PC-3 (cell line): ENCODE measurements at regions not wholly inside any gene's neighbourhood (a gene's known extent, or its start where the extent isn't known, plus 50 kb on each side); places are given as distances from the start of the nearest gene placed in this dataset.

Experiments used
- ATAC-seq: fragments of 200-7000 bp; cut with Tn5 transposase; 2 replicates; pipeline ENCODE4 v1.9.1; 2020; ENCODE audit warnings: mild to moderate bottlenecking, moderate library complexity
- BruUV-seq: library from RNA; stranded (reverse); fragments of 400-500 nt; replicated peaks from 2 replicates; lab custom pipeline; 2021; lab: Mats Ljungman, UMichigan
- CTCF ChIA-PET: fragments of 300-600 bp; sonication (Branson Sonifier 250); formaldehyde crosslinking; loops from one replicate; lab custom pipeline; 2022; ENCODE audit warnings: antibody characterized with exemption; lab: Charles Lee
- POLR2A ChIA-PET: fragments of 300-600 bp; sonication (Branson Sonifier 250); formaldehyde crosslinking; loops from one replicate; lab custom pipeline; 2022; ENCODE audit warnings: antibody characterized with exemption; ENCODE audit not compliant: unreplicated experiment; lab: Charles Lee
- DNase-seq: peaks from one replicate; pipeline ENCODE4 v3.0.0-alpha.2; 2015
- H2AFZ ChIP-seq: fragments of 300-600 bp; sonication (generic); 2 replicates; pipeline ENCODE4 v1.6.0; 2016; ENCODE audit warnings: antibody characterized with exemption, low read length
- H3F3A ChIP-seq: fragments of 300-600 bp; sonication (generic); one replicate; pipeline ENCODE4 v1.6.0; 2017; ENCODE audit warnings: antibody characterized with exemption, low read length, control low read depth, mild to moderate bottlenecking; ENCODE audit not compliant: unreplicated experiment
- H3K27ac ChIP-seq: fragments of 300-600 bp; sonication (generic); 2 replicates; pipeline ENCODE4 v1.5.1; 2016; ENCODE audit warnings: mild to moderate bottlenecking, low read length
- H3K27me3 ChIP-seq: fragments of 300-600 bp; sonication (generic); 2 replicates; pipeline ENCODE4 v1.6.1; 2016; ENCODE audit warnings: low read length, mixed read lengths
- H3K36me3 ChIP-seq: fragments of 300-600 bp; sonication (generic); 2 replicates; pipeline ENCODE4 v1.6.1; 2016; ENCODE audit warnings: low read depth, mixed run types, low read length, mixed read lengths
- H3K4me1 ChIP-seq: fragments of 300-600 bp; sonication (generic); 2 replicates; pipeline ENCODE4 v1.5.1; 2016; ENCODE audit warnings: low read length; ENCODE audit not compliant: insufficient read depth
- H3K4me2 ChIP-seq: fragments of 300-600 bp; sonication (generic); 2 replicates; pipeline ENCODE4 v1.6.0; 2016; ENCODE audit warnings: low read length
- H3K4me3 ChIP-seq: fragments of 300-600 bp; sonication (generic); 2 replicates; pipeline ENCODE4 v1.5.1; 2016; ENCODE audit warnings: mild to moderate bottlenecking, low read length, mixed read lengths
- H3K79me2 ChIP-seq: fragments of 300-600 bp; sonication (generic); 2 replicates; pipeline ENCODE4 v1.6.1; 2017; ENCODE audit warnings: low read length, mixed read lengths
- H3K9ac ChIP-seq: fragments of 300-600 bp; sonication (generic); 2 replicates; pipeline ENCODE4 v1.6.0; 2016; ENCODE audit warnings: mild to moderate bottlenecking, low read length
- H3K9me2 ChIP-seq: fragments of 300-600 bp; sonication (generic); replicated peaks from 2 replicates; pipeline ENCODE4 v1.6.1; 2016; ENCODE audit warnings: mixed run types, low read length, mixed read lengths
- H3K9me3 ChIP-seq: fragments of 300-600 bp; sonication (generic); 2 replicates; pipeline ENCODE4 v1.6.1; 2016; ENCODE audit warnings: low read length, mixed read lengths
- H4K20me1 ChIP-seq: fragments of 300-600 bp; sonication (generic); 2 replicates; pipeline ENCODE4 v1.6.1; 2016; ENCODE audit warnings: low read length, mixed read lengths
- EZH2 ChIP-seq: fragments of 300-600 bp; sonication (generic); IDR thresholded peaks from one replicate; pipeline ENCODE4 v1.6.1; 2017; ENCODE audit warnings: antibody characterized with exemption, mild to moderate bottlenecking, low read length; ENCODE audit not compliant: unreplicated experiment
- EZH2phosphoT487 ChIP-seq: fragments of 300-600 bp; sonication (generic); IDR thresholded peaks from 2 replicates; pipeline ENCODE4 v1.6.1; 2018; ENCODE audit warnings: mild to moderate bottlenecking, antibody characterized with exemption, low read length, borderline replicate concordance
- intact Hi-C: fragments of 100-400 bp; cut with micrococcal nuclease; formaldehyde crosslinking; loops from 2 replicates; pipeline ENCODE4 v1.9.0; 2023
- TF ChIP-seq, protein P1 (sequence below): fragments of 300-600 bp; sonication (generic); conservative IDR thresholded peaks from 2 replicates; pipeline ENCODE4 v1.5.1; 2017; ENCODE audit warnings: antibody characterized with exemption, low read depth, mild to moderate bottlenecking, low read length

DNA sequence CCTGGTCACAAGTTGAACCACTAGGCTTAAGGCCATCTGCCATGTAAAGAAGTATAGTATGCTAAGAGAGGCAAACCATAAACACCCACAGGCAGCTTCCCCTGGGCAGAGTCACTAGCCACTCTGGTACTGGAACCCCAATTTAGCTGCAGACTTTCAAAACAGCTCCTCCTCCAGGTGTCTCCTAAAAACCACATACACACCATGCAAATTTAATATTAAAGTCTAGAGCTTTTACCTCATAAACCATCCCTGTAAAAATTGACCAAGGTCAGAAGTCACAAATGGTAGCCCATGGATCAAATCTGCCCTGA, 99.1 kb upstream of the STT3B start:
- ChIA-PET POLR2A (no interaction called here), CTCF (no interaction called here)
- Histone ChIP-seq H3K9me2 (no peaks in the 10 kb centered on the region), H3K27ac (no peak overlapping the region), H3K36me3 (peaks cover 4% of the 10 kb centered on the region; the same call in 1 of the 2 replicates), H3K9ac (no peak overlapping the region), H2AFZ (no peak overlapping the region), H3K9me3 (0 out of 2 replicates have a peak, but pooled peaks cover 8% of the 10 kb centered on the region), H3K4me3 (no peak overlapping the region), H3F3A (no peaks in the 10 kb centered on the region), H3K79me2 (no peaks in the 10 kb centered on the region), H3K4me1 (no peaks in the 10 kb centered on the region), H3K27me3 (no peaks in the 10 kb centered on the region), H3K4me2 (no peak overlapping the region), H4K20me1 (no peaks in the 10 kb centered on the region)
- intact Hi-C loops = no loop called here
- no TSS peak for BruUV-seq
- ATAC-seq = no peak
- TF ChIP-seq EZH2 = no peak
- TF ChIP-seq EZH2phosphoT487 = no peak
- TF ChIP-seq, protein P1, sequence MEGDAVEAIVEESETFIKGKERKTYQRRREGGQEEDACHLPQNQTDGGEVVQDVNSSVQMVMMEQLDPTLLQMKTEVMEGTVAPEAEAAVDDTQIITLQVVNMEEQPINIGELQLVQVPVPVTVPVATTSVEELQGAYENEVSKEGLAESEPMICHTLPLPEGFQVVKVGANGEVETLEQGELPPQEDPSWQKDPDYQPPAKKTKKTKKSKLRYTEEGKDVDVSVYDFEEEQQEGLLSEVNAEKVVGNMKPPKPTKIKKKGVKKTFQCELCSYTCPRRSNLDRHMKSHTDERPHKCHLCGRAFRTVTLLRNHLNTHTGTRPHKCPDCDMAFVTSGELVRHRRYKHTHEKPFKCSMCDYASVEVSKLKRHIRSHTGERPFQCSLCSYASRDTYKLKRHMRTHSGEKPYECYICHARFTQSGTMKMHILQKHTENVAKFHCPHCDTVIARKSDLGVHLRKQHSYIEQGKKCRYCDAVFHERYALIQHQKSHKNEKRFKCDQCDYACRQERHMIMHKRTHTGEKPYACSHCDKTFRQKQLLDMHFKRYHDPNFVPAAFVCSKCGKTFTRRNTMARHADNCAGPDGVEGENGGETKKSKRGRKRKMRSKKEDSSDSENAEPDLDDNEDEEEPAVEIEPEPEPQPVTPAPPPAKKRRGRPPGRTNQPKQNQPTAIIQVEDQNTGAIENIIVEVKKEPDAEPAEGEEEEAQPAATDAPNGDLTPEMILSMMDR = no peak
- no peak for DNase-seq

DNA sequence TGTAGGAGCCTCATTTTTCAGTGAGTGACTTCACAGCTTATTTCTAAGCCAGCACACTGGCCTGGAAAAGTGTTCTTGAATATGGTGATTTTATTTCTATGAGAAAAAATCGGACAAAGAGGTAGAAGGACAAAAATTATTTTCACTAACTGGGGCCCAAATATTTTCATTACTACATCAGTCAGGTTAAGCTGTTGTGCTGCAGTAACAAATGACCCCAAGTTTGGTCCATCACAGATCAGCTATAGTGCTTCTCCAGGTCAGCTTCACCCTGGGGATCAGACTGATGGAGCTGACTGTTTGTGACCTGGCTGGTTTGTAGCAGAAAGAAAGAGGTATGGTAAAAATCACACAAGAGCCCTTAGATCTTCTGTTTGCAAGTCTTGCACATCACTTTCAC, 97.9 kb upstream of the STT3B start:
- Histone ChIP-seq H3F3A (no peaks in the 10 kb centered on the region), H2AFZ (no peak overlapping the region), H3K27ac (no peak overlapping the region), H3K9me2 (no peaks in the 10 kb centered on the region), H3K36me3 (peaks cover 4% of the 10 kb centered on the region; the same call in 1 of the 2 replicates), H4K20me1 (no peaks in the 10 kb centered on the region), H3K9me3 (0 out of 2 replicates have a peak, but pooled peaks cover 8% of the 10 kb centered on the region), H3K79me2 (no peaks in the 10 kb centered on the region), H3K9ac (no peak overlapping the region), H3K4me1 (no peaks in the 10 kb centered on the region), H3K4me3 (no peak overlapping the region), H3K4me2 (no peak overlapping the region), H3K27me3 (no peaks in the 10 kb centered on the region)
- ATAC-seq (no peak), DNase-seq (no peak)
- BruUV-seq = no TSS peak
- ChIA-PET POLR2A (no interaction called here), CTCF (no interaction called here)
- intact Hi-C loops = no loop called here
- no peak for TF ChIP-seq EZH2phosphoT487
- TF ChIP-seq, protein P1 = no peak
- no peak for TF ChIP-seq EZH2

DNA sequence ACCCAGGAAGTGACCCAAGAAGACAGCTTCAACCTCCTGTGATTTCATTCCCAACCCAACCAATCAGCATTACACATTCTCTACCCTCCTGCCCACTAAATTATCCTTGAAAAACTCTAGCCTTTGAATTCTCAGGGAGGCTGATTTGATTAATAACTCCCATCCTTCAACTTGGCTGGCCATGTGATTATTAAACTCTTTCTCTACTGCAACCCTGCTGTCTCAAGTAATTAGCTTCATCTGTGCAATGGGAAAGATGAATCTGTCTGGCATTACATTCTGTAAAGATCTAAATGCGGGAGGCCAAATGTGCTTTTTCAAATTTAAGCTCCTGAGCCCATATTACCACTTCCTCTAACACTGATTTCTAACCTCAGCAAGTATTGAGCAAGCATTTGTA, 95.9 kb upstream of the STT3B start:
- H4K20me1 ChIP-seq = no peaks in the 10 kb centered on the region
- no peaks in the 10 kb centered on the region for H3F3A ChIP-seq
- DNase-seq = no peak
- intact Hi-C loops = no loop called here
- TF ChIP-seq, protein P1 = no peak
- TF ChIP-seq EZH2phosphoT487 = no peak
- ChIA-PET POLR2A (no interaction called here), CTCF (no interaction called here)
- H3K36me3 ChIP-seq = peaks cover 4% of the 10 kb centered on the region; the same call in 1 of the 2 replicates
- H3K4me2 ChIP-seq = no peak overlapping the region
- no TSS peak for BruUV-seq
- H3K27ac ChIP-seq = no peak overlapping the region
- no peak overlapping the region for H3K9ac ChIP-seq
- no peak overlapping the region for H3K4me3 ChIP-seq
- H3K9me3 ChIP-seq = 0 out of 2 replicates have a peak, but pooled peaks cover 8% of the 10 kb centered on the region
- no peaks in the 10 kb centered on the region for H3K79me2 ChIP-seq
- ATAC-seq = no peak
- no peak overlapping the region for H2AFZ ChIP-seq
- no peaks in the 10 kb centered on the region for H3K27me3 ChIP-seq
- H3K9me2 ChIP-seq = no peaks in the 10 kb centered on the region
- no peaks in the 10 kb centered on the region for H3K4me1 ChIP-seq
